GM12872 (cell line): ENCODE measurements at regions not wholly inside any gene's neighbourhood (a gene's known extent, or its start where the extent isn't known, plus 50 kb on each side); places are given as distances from the start of the nearest gene placed in this dataset.

Source experiments
- TF ChIP-seq, protein P1 (sequence below): IDR thresholded peaks from 3 replicates; pipeline ENCODE4 v1.5.1; 2011; ENCODE audit warnings: low read depth, mild to moderate bottlenecking, low read length, moderate library complexity; ENCODE audit not compliant: insufficient read depth

DNA sequence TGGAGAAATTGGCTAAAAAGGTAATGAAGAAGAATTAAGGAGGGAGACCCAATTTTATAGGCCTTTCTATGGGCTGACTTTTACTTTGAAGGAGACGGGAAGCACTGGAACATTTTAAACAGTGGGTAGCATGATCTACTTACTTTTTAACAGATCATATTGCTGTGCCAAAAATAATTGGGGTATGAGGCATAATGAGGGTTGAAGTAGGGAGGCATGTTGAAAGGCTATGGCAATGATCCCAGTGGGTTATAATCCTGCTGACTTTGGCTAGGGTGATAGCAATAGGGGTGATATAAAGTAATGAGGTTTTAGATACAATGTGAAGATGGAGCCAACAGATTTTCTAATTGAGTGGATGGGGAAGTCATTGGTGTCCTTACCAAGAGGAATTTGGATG, 73.2 kb downstream of the GPR37 start:
- TF ChIP-seq, protein P1, sequence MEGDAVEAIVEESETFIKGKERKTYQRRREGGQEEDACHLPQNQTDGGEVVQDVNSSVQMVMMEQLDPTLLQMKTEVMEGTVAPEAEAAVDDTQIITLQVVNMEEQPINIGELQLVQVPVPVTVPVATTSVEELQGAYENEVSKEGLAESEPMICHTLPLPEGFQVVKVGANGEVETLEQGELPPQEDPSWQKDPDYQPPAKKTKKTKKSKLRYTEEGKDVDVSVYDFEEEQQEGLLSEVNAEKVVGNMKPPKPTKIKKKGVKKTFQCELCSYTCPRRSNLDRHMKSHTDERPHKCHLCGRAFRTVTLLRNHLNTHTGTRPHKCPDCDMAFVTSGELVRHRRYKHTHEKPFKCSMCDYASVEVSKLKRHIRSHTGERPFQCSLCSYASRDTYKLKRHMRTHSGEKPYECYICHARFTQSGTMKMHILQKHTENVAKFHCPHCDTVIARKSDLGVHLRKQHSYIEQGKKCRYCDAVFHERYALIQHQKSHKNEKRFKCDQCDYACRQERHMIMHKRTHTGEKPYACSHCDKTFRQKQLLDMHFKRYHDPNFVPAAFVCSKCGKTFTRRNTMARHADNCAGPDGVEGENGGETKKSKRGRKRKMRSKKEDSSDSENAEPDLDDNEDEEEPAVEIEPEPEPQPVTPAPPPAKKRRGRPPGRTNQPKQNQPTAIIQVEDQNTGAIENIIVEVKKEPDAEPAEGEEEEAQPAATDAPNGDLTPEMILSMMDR: no peak

DNA sequence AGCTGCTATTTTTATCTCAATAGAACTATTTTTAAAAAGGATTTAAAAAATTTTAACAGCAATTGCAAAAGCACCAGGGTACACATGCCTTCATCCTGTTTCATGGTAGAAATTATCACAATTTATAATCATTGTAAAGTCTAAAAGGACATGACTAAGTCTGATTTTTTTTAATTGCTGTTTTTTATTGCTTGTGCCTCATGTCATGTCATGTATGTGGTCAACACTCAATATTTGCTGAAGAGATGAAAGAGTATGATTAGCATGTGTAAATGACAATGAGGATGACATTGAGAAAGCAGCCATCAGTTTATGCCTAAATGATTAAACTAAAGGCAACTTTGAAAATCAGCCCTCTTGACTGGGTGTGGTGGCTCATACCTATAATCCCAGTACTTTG, 74.8 kb downstream of the GPR37 start:
- TF ChIP-seq, protein P1: no peak

DNA sequence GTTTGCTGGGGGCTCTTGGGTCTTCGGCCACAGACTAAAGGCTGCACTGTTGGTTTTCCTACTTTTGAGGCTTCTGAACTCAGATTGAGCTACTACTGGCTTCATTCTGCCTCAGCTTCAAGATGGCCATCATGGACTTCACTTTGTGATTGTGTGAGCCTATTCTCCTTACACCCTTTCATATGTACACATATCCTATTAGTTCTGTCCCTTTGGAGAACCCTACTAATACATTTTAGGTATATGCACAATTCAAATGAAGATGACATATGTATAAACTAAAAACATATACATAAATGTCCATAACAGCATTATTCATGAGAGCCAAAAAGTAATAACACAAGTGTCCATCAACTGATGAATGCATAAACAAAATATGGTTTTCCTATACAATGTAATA, 75.7 kb downstream of the GPR37 start:
- TF ChIP-seq, protein P1: no peak

DNA sequence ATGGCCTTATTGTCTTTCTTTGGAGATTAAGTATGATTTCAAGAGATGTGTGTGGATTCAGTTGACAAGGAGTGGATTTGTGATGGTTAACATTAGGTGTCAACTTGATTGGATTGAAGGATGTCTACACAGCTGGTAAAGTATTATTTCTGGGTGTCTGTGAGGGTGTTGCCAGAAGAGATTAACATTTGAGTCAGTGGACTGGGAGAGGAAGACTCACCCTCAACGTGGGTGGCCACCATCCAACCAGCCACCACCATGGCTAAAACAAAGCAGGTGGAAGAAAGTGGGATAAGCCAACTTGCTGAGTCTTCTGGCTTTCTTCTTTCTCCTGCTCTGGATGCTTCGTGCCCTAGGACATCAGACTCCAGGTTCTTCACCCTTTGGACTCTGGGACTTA, 76.1 kb downstream of the GPR37 start:
- TF ChIP-seq, protein P1: no peak

DNA sequence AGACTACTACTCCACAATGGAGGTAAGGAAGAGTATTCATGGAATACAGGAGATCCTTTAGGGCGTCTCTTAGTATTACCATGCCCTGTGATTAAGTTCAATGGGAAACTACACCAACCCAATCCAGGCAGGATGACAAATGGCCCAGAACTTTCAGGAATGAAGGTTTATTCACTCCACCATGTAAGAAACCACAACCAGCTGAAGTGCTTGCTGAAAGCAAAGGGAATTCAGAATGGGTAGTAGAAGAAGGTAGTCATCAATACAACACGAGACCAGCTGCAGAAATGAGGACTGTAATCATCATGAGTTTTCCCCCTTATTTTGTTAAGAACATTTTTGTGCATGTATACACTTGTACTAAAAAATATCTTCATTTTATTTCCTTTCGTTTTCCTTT, 76.6 kb downstream of the GPR37 start:
- TF ChIP-seq, protein P1: no peak

DNA sequence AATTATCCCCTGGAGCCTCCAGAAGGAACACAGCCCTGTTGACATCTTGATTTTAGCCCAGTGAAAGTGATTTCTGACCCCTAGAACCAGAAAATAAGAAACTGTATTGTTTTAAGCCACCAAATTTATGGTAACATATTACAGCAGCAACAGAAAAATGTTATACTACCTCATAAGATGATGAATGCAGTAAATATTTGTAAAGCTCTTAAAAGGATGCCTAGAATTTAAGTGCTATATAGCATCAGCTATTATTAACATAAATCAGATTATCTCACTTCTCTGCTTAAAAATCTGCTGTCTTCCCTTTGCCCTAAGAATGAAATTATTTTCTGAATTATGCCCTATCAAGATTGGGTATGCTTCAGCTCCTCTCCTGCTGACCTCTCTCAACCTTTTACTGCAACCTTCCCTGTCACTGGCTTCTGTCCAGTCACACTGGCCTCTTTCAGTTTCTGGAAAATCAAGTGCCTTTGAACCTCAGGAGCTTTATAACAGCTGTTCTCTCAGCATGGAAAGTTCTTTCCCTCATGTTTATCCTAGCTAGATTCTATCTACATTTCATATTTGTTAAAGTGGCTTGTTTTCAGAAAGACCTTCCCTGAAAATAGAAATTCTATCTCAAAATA, 78.9 kb downstream of the GPR37 start:
- TF ChIP-seq, protein P1: no peak

DNA sequence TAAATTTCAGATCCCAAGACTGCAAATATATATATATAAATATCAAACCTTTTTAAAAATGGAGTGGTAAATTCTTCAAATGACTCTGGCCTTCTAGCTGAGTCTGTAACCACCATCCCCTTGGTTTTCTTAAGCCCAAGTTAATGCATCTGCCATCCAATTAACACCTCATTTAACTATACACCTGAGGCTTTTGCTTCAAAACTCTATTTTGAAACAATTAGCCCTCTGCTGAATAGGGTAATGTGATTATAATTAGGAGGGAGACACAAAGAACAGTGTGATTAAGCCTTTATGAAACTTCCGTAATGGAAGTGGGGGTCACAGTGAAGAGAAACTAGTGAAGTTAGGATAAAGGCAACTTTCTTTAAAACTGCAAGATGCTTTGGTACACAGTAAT, 83.6 kb downstream of the GPR37 start:
- TF ChIP-seq, protein P1: no peak

DNA sequence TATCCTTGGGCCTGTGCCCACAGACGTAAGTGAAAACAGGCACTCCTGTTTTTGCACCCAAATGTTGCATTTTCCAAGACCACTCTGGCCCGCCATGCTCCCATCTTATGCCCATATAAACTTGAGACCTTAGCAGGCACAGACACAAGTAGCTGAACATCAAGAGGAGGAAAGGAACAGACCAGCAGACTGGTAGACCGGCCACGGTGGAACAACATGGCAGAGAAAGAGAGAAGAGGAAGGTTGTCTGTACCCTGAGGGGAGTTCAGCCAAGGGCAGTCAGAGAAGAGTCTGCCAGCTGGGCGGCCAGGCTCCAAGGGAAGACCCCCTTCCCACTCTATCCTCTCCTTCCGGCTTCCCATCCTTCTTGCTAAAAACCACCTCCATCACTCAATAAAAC, 85.3 kb downstream of the GPR37 start:
- TF ChIP-seq, protein P1: no peak
